ACHN (cell line): ENCODE measurements at regions not wholly inside any gene's neighbourhood (a gene's known extent, or its start where the extent isn't known, plus 50 kb on each side); places are given as distances from the start of the nearest gene placed in this dataset.
"Not testable (repeated sequence)": the region's sequence is repeated elsewhere in the genome, so short reads cannot be mapped to it uniquely, and the experiment has no call there.

ENCODE experiments used
- DNase-seq: peaks from one replicate; pipeline ENCODE4 v3.0.0-alpha.2; 2015
- in situ Hi-C: cut with HindIII; loops from 2 replicates; pipeline ENCODE4 v1.10.0; 2017; ENCODE audit warnings: low sequenced_read_pairs, low pct_ligation_motif_present, low pct_unique_long_range_greater_than_20kb

- in situ Hi-C loops = no loop called here
- no peak for DNase-seq
Observed at GRCh38 chr5:92022415-92023140, 639.5 kb upstream of the ARRDC3 start.

DNA sequence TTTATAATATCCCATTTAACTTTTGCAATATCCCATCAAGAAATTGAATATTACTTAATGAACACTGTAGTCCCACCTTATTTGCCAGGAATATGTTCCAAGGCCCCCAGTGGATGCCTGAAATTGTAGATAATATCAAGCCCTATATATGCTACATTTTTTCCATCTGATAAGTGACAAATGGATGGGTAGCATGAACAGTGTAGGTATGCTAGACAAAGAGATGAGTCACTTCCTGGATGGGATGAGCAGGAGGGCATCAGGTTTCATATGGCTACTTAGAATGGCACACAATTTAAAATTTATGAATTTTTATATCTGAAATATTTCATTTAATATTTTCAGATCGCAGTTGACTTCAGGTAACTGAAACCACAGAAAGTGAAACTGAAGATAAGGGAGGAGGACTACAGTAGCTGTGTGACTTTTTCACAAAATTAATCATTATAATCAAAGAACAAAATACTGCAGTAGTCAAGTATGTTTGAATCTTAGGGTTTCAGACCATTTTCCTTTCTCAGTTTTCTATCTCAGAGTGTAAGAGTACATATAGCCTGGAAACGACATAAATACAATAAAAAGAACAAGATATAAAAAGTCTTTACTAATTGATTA lies 636.4 kb upstream of the ARRDC3 start:
- DNase-seq = peak; percentile 50

DNA sequence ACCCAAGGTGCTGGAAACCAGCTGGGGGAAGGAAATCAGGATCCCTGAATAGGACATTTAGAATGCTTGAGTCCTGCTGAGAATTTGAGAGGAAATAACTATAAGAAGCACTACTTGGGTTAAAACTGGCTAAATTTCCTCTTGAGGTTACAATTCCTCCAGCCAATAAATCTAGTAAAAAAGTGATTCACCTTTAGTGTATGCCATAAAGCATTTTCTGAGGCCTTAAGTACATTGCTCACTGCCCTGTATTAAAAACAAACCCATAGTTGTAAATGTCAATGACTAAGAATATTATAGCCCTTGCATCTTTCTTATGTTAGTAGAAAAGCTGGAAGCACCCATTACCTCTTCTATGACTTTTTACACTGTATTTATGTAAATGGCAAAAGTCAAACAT lies 634.7 kb upstream of the ARRDC3 start:
- DNase-seq = peak; percentile 81
- in situ Hi-C loops = no loop called here

More for the DNA sequence above, 636.4 kb upstream of the ARRDC3 start:
- in situ Hi-C loops = no loop called here

GRCh38 chr5:92011845-92012244 lies 628.7 kb upstream of the ARRDC3 start:
- in situ Hi-C loops, DNase-seq: not testable (repeated sequence)

- DNase-seq = no peak
- in situ Hi-C loops = no loop called here
Observed at GRCh38 chr5:92003806-92004205, 620.7 kb upstream of the ARRDC3 start.

DNA sequence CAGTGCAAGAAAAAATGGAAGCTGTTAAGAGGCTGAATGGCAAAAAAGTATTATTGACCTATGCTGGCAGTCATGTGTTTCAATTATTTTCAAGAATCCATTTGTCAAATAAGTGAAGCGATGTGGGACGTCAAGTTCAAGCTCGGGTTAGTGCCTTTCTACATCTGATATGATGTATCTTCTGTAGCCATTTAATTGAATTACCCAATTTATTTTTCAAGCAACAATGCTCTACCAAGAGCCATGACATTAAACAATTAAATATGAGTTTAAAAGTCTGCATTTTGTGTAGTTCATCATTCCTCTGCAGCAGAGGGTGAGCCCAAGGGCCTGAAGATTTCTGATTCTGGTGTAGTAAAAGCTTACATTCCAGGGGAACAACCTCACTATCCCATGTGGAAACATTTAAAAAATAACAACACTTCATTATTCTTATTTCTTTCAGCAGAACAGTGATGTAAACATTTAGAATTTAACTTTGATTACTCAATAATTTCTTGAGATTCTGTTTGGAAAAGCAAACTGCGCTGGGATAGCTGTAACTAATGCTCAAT lies 619.7 kb upstream of the ARRDC3 start:
- in situ Hi-C loops = no loop called here
- DNase-seq = no peak

DNA sequence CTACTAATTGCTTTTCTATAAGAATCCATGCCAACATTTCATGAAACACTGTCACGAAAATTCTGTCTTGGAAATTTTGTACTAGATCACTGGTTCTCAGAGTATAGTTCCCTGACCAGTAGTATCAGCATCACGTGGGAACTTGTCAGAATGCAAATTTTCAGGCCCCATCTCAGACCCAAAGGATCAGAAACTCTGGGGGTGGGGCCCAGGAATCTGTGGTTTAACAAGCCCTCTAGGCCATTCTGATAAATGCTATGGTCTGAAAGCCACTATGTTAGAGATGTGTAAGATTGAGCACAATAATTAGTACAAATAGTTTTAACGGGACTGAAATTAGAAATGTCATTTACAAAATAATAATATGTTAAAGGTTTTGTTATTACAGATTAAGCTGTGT lies 615.7 kb upstream of the ARRDC3 start:
- DNase-seq = no peak
- in situ Hi-C loops = no loop called here

DNA sequence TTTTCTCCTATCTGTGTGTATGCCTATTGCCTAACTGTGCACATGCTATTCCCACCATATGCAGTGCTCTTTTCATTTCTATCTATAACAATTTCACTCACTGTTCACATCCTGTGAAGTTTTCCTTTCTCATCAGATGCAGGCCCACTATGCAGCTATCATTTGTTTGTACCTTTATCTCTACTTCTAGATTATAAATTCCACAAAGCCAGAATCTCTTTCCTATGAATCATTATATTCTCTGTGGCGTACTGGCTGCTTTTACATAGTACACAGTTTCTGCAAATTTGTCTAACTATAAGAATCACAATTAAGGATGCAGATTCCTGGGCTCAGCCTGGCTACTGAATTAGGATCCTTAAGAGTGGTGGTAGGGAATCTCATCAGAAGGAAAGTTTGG lies 600.8 kb upstream of the ARRDC3 start:
- in situ Hi-C loops = no loop called here

GRCh38 chr5:91978221-91978882 lies 595.2 kb upstream of the ARRDC3 start:
- in situ Hi-C loops = no loop called here
- no peak for DNase-seq

More for the DNA sequence above, 600.8 kb upstream of the ARRDC3 start:
- DNase-seq = no peak

- DNase-seq = no peak
- in situ Hi-C loops = no loop called here
Observed at GRCh38 chr5:91977579-91977978, 594.5 kb upstream of the ARRDC3 start.

GRCh38 chr5:91976451-91976850 lies 593.3 kb upstream of the ARRDC3 start:
- no peak for DNase-seq
- in situ Hi-C loops = no loop called here

GRCh38 chr5:91963166-91963565 lies 580.0 kb upstream of the ARRDC3 start:
- no peak for DNase-seq
- in situ Hi-C loops = no loop called here

GRCh38 chr5:91957666-91958065 lies 574.5 kb upstream of the ARRDC3 start:
- DNase-seq = no peak
- in situ Hi-C loops = no loop called here

- in situ Hi-C loops = no loop called here
- DNase-seq = no peak
Observed at GRCh38 chr5:91956738-91957137, 573.6 kb upstream of the ARRDC3 start.

GRCh38 chr5:91955610-91956009 lies 572.5 kb upstream of the ARRDC3 start:
- in situ Hi-C loops = no loop called here
- no peak for DNase-seq

DNA sequence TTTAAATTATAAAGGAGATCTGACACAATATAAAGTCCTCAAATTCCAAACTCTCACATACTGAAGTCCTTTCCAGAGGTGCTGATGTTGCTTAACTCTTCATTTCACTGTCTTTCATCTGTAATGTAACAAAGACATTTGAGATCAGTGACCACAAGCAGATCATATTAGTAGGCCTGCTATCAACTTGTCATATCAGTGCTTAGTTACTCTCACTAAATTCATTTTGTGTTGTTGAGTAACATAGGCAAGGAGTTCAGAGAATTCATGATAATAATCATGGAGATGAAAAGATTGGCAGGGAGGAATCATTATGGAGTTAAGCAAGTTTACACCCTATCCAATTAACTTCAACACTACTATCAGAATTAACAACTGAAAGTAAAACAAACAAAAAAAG lies 571.0 kb upstream of the ARRDC3 start:
- in situ Hi-C loops = no loop called here
- no peak for DNase-seq

GRCh38 chr5:91950328-91950727 lies 567.2 kb upstream of the ARRDC3 start:
- in situ Hi-C loops = no loop called here
- no peak for DNase-seq

GRCh38 chr5:91946870-91947269 lies 563.8 kb upstream of the ARRDC3 start:
- no peak for DNase-seq
- in situ Hi-C loops = no loop called here

GRCh38 chr5:91941588-91941987 lies 558.5 kb upstream of the ARRDC3 start:
- in situ Hi-C loops = no loop called here
- DNase-seq = no peak

DNA sequence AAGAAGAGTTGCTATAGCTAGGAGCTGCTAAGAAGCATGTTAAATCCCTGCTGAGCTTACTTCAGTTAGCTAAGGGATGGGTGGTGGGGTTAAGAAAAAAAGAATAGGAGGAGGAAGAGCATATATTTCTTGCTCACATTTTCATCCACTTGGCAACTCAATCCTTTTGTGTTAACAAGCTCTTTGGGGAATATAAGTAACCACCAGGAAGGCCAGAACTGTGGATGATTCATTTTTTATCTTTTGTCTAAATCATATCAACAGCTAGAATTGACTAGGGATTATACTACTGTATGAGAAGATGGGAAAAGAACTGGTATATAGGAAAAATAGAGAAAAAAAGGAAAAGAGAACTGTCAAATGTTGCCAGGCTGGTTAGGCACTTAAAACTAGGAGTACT lies 555.3 kb upstream of the ARRDC3 start:
- in situ Hi-C loops = no loop called here
- DNase-seq = no peak
